ENCODE measurements at regions not wholly inside any gene's neighbourhood (a gene's known extent, or its start where the extent isn't known, plus 50 kb on each side); places are given as distances from the start of the nearest gene placed in this dataset.

- H3K4me3 Mint-ChIP-seq, result no peak overlapping the region
- ATAC-seq (no peak), DNase-seq (no peak)
- POLR2A ChIA-PET, result no interaction called here
- H3K36me3 Mint-ChIP-seq (ENCODE audit: low read depth), result no peaks in the 10 kb centered on the region
- H3K9me3 Mint-ChIP-seq (ENCODE audit: insufficient read depth), result no peaks in the 10 kb centered on the region
- H3K4me1 Mint-ChIP-seq (ENCODE audit: low read depth), result no peaks in the 10 kb centered on the region
- CTCF ChIA-PET, result no interaction called here
- H3K27ac Mint-ChIP-seq, result no peak overlapping the region
- no peaks in the 10 kb centered on the region for H3K27me3 Mint-ChIP-seq (ENCODE audit: low read depth)
Measured at GRCh38 chr13:104759069-104759468, 1692.9 kb upstream of the SLC10A2 start.

GRCh38 chr13:104757712-104758111 is 1691.5 kb upstream of the SLC10A2 start:
- CTCF ChIA-PET, result no interaction called here
- H3K27me3 Mint-ChIP-seq (ENCODE audit: low read depth), result no peaks in the 10 kb centered on the region
- POLR2A ChIA-PET, result no interaction called here
- no peak for DNase-seq
- no peaks in the 10 kb centered on the region for H3K4me1 Mint-ChIP-seq (ENCODE audit: low read depth)
- no peak overlapping the region for H3K27ac Mint-ChIP-seq
- no peak for ATAC-seq
- H3K36me3 Mint-ChIP-seq (ENCODE audit: low read depth), result no peaks in the 10 kb centered on the region
- no peak overlapping the region for H3K4me3 Mint-ChIP-seq
- H3K9me3 Mint-ChIP-seq (ENCODE audit: insufficient read depth), result no peaks in the 10 kb centered on the region

GRCh38 chr13:104750377-104750776 is 1684.2 kb upstream of the SLC10A2 start:
- Mint-ChIP-seq H3K4me3 (no peak overlapping the region), H3K27me3 (ENCODE audit: low read depth) (no peaks in the 10 kb centered on the region), H3K36me3 (ENCODE audit: low read depth) (no peaks in the 10 kb centered on the region), H3K4me1 (ENCODE audit: low read depth) (no peaks in the 10 kb centered on the region), H3K9me3 (ENCODE audit: insufficient read depth) (no peaks in the 10 kb centered on the region), H3K27ac (no peak overlapping the region)
- no peak for DNase-seq
- ATAC-seq, result no peak
- CTCF ChIA-PET, result no interaction called here
- POLR2A ChIA-PET, result no interaction called here

GRCh38 chr13:104740641-104741222 is 1674.5 kb upstream of the SLC10A2 start:
- Mint-ChIP-seq H3K27me3 (ENCODE audit: low read depth) (no peaks in the 10 kb centered on the region), H3K36me3 (ENCODE audit: low read depth) (no peaks in the 10 kb centered on the region), H3K9me3 (ENCODE audit: insufficient read depth) (no peaks in the 10 kb centered on the region), H3K27ac (no peak overlapping the region), H3K4me3 (no peak overlapping the region), H3K4me1 (ENCODE audit: low read depth) (no peaks in the 10 kb centered on the region)
- DNase-seq, result no peak
- ATAC-seq, result no peak
- POLR2A ChIA-PET, result no interaction called here
- CTCF ChIA-PET, result no interaction called here

GRCh38 chr13:104737713-104738112 is 1671.5 kb upstream of the SLC10A2 start:
- Mint-ChIP-seq H3K4me3 (no peak overlapping the region), H3K9me3 (ENCODE audit: insufficient read depth) (no peaks in the 10 kb centered on the region), H3K27me3 (ENCODE audit: low read depth) (no peaks in the 10 kb centered on the region), H3K4me1 (ENCODE audit: low read depth) (no peaks in the 10 kb centered on the region), H3K36me3 (ENCODE audit: low read depth) (no peaks in the 10 kb centered on the region), H3K27ac (no peak overlapping the region)
- CTCF ChIA-PET, result no interaction called here
- POLR2A ChIA-PET, result no interaction called here
- no peak for DNase-seq
- ATAC-seq, result no peak

- no peaks in the 10 kb centered on the region for H3K27me3 Mint-ChIP-seq (ENCODE audit: low read depth)
- no peaks in the 10 kb centered on the region for H3K4me1 Mint-ChIP-seq (ENCODE audit: low read depth)
- H3K9me3 Mint-ChIP-seq (ENCODE audit: insufficient read depth), result no peaks in the 10 kb centered on the region
- ChIA-PET CTCF (no interaction called here), POLR2A (no interaction called here)
- no peaks in the 10 kb centered on the region for H3K36me3 Mint-ChIP-seq (ENCODE audit: low read depth)
- DNase-seq, result no peak
- H3K27ac Mint-ChIP-seq, result no peak overlapping the region
- no peak for ATAC-seq
- no peak overlapping the region for H3K4me3 Mint-ChIP-seq
Measured at GRCh38 chr13:104733427-104733826, 1667.2 kb upstream of the SLC10A2 start.

GRCh38 chr13:104715111-104715510 is 1648.9 kb upstream of the SLC10A2 start:
- no peaks in the 10 kb centered on the region for H3K9me3 Mint-ChIP-seq (ENCODE audit: insufficient read depth)

GRCh38 chr13:104705031-104705750 is 1639.0 kb upstream of the SLC10A2 start:
- no peak overlapping the region for H3K27ac Mint-ChIP-seq
- no peak overlapping the region for H3K4me3 Mint-ChIP-seq
- no peaks in the 10 kb centered on the region for H3K9me3 Mint-ChIP-seq (ENCODE audit: insufficient read depth)
- no peak for DNase-seq
- H3K36me3 Mint-ChIP-seq (ENCODE audit: low read depth), result no peaks in the 10 kb centered on the region
- ChIA-PET POLR2A (no interaction called here), CTCF (no interaction called here)
- no peaks in the 10 kb centered on the region for H3K27me3 Mint-ChIP-seq (ENCODE audit: low read depth)
- no peak for ATAC-seq
- H3K4me1 Mint-ChIP-seq (ENCODE audit: low read depth), result no peaks in the 10 kb centered on the region

More at GRCh38 chr13:104715111-104715510, 1648.9 kb upstream of the SLC10A2 start:
- Mint-ChIP-seq H3K36me3 (ENCODE audit: low read depth) (no peaks in the 10 kb centered on the region), H3K27me3 (ENCODE audit: low read depth) (no peaks in the 10 kb centered on the region), H3K27ac (no peak overlapping the region), H3K4me3 (no peak overlapping the region), H3K4me1 (ENCODE audit: low read depth) (no peaks in the 10 kb centered on the region)
- ChIA-PET CTCF (no interaction called here), POLR2A (no interaction called here)
- no peak for DNase-seq
- ATAC-seq, result no peak

- POLR2A ChIA-PET, result no interaction called here
- Mint-ChIP-seq H3K27me3 (ENCODE audit: low read depth) (no peaks in the 10 kb centered on the region), H3K9me3 (ENCODE audit: insufficient read depth) (no peaks in the 10 kb centered on the region), H3K4me1 (ENCODE audit: low read depth) (no peaks in the 10 kb centered on the region), H3K27ac (no peak overlapping the region), H3K36me3 (ENCODE audit: low read depth) (no peaks in the 10 kb centered on the region), H3K4me3 (no peak overlapping the region)
- ATAC-seq (no peak), DNase-seq (no peak)
- CTCF ChIA-PET, result no interaction called here
Measured at GRCh38 chr13:104701591-104701990, 1635.4 kb upstream of the SLC10A2 start.

- Mint-ChIP-seq H3K4me1 (ENCODE audit: low read depth) (no peaks in the 10 kb centered on the region), H3K27me3 (ENCODE audit: low read depth) (no peaks in the 10 kb centered on the region), H3K9me3 (ENCODE audit: insufficient read depth) (no peaks in the 10 kb centered on the region), H3K36me3 (ENCODE audit: low read depth) (no peaks in the 10 kb centered on the region), H3K27ac (no peak overlapping the region), H3K4me3 (no peak overlapping the region)
- ATAC-seq, result no peak
- CTCF ChIA-PET, result no interaction called here
- DNase-seq, result no peak
- POLR2A ChIA-PET, result no interaction called here
Measured at GRCh38 chr13:104694397-104694796, 1628.2 kb upstream of the SLC10A2 start.

GRCh38 chr13:104693126-104693525 is 1626.9 kb upstream of the SLC10A2 start:
- no peak overlapping the region for H3K4me3 Mint-ChIP-seq
- H3K27me3 Mint-ChIP-seq (ENCODE audit: low read depth), result no peaks in the 10 kb centered on the region
- no peaks in the 10 kb centered on the region for H3K36me3 Mint-ChIP-seq (ENCODE audit: low read depth)
- no peak overlapping the region for H3K27ac Mint-ChIP-seq
- DNase-seq (no peak), ATAC-seq (no peak)
- H3K4me1 Mint-ChIP-seq (ENCODE audit: low read depth), result no peaks in the 10 kb centered on the region
- POLR2A ChIA-PET, result no interaction called here
- CTCF ChIA-PET, result no interaction called here
- no peaks in the 10 kb centered on the region for H3K9me3 Mint-ChIP-seq (ENCODE audit: insufficient read depth)

GRCh38 chr13:104691767-104692467 is 1625.7 kb upstream of the SLC10A2 start:
- ATAC-seq (no peak), DNase-seq (no peak)
- Mint-ChIP-seq H3K27ac (no peak overlapping the region), H3K9me3 (ENCODE audit: insufficient read depth) (no peaks in the 10 kb centered on the region), H3K27me3 (ENCODE audit: low read depth) (no peaks in the 10 kb centered on the region), H3K4me1 (ENCODE audit: low read depth) (no peaks in the 10 kb centered on the region), H3K36me3 (ENCODE audit: low read depth) (no peaks in the 10 kb centered on the region), H3K4me3 (no peak overlapping the region)
- ChIA-PET POLR2A (no interaction called here), CTCF (no interaction called here)
